Adrenal gland (tissue), 5 donors: ENCODE measurements at regions not wholly inside any gene's neighbourhood (a gene's known extent, or its start where the extent isn't known, plus 50 kb on each side); places are given as distances from the start of the nearest gene placed in this dataset.

ENCODE experiments used
- POLR2A ChIP-seq, 2 donors: fragments of 450-650 bp; IDR thresholded peaks; one replicate each; pipeline ENCODE4 v1.6.1; 2017; ENCODE audit warnings: antibody characterized with exemption in 2 of 2, mild to moderate bottlenecking in 2 of 2, moderate library complexity in 1 of 2
- TF ChIP-seq, protein P1 (sequence below), 6 experiments: fragments of 450-650 bp in 4 of 6; fragments of 200-600 bp in 2 of 6; sonication (generic) in 1 of 6; IDR thresholded peaks; 1 replicate in 5 of 6; 2 replicates in 1 of 6; pipeline versions ENCODE4 v1.5.1 to v1.8.0; 2016 to 2021; ENCODE audit warnings: antibody characterized with exemption in 6 of 6, mild to moderate bottlenecking in 2 of 6, moderate library complexity in 1 of 6
- donor health status: DM: no; HTN: no; CAD: no.

- TF ChIP-seq, protein P1, sequence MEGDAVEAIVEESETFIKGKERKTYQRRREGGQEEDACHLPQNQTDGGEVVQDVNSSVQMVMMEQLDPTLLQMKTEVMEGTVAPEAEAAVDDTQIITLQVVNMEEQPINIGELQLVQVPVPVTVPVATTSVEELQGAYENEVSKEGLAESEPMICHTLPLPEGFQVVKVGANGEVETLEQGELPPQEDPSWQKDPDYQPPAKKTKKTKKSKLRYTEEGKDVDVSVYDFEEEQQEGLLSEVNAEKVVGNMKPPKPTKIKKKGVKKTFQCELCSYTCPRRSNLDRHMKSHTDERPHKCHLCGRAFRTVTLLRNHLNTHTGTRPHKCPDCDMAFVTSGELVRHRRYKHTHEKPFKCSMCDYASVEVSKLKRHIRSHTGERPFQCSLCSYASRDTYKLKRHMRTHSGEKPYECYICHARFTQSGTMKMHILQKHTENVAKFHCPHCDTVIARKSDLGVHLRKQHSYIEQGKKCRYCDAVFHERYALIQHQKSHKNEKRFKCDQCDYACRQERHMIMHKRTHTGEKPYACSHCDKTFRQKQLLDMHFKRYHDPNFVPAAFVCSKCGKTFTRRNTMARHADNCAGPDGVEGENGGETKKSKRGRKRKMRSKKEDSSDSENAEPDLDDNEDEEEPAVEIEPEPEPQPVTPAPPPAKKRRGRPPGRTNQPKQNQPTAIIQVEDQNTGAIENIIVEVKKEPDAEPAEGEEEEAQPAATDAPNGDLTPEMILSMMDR (IDR thresholded peaks at IDR 0.05), result no peak
- no peak for TF ChIP-seq POLR2A (IDR thresholded peaks at IDR 0.05)
Observed at GRCh38 chr3:145727476-145727875, 433.5 kb downstream of the PLOD2 start.
